Peyer's patch (tissue), 4 donors: ENCODE measurements at regions not wholly inside any gene's neighbourhood (a gene's known extent, or its start where the extent isn't known, plus 50 kb on each side); places are given as distances from the start of the nearest gene placed in this dataset.

Experiments used
- DNase-seq, 3 donors: peaks; one replicate each; pipeline ENCODE4 v3.0.0-alpha.2; 2017 to 2019
- H3K27ac ChIP-seq, 4 donors: fragments of 200-600 bp; sonication (generic); one replicate each; pipeline ENCODE4 v1.5.1; 2016 to 2019
- H3K27me3 ChIP-seq, 2 donors: fragments of 200-600 bp; sonication (generic); one replicate each; pipeline ENCODE4 v1.5.1; 2019
- H3K36me3 ChIP-seq, 3 donors: fragments of 200-600 bp; sonication (generic); one replicate each; pipeline ENCODE4 v1.5.1; 2016 to 2019
- H3K4me1 ChIP-seq, 4 donors: fragments of 200-600 bp; sonication (generic); one replicate each; pipeline ENCODE4 v1.5.1; 2016 to 2019
- H3K4me3 ChIP-seq, 4 donors: fragments of 200-600 bp; sonication (generic); 1 replicate in 3 of 4; 2 replicates in 1 of 4; pipeline ENCODE4 v1.5.1; 2016 to 2019; ENCODE audit warnings: mild to moderate bottlenecking in 1 of 4
- H3K9me3 ChIP-seq, 4 donors: fragments of 200-600 bp; sonication (generic); one replicate each; pipeline ENCODE4 v1.5.1; 2016 to 2019; ENCODE audit warnings: mild to moderate bottlenecking in 1 of 4
- POLR2A ChIP-seq, 2 donors: fragments of 450-650 bp; IDR thresholded peaks; one replicate each; pipeline ENCODE4 v1.5.1; 2017; ENCODE audit warnings: antibody characterized with exemption in 2 of 2, mild to moderate bottlenecking in 2 of 2, moderate library complexity in 2 of 2
- TF ChIP-seq, protein P1 (sequence below), 6 experiments: fragments of 450-650 bp in 4 of 6; fragments of 200-600 bp in 2 of 6; sonication (generic) in 1 of 6; IDR thresholded peaks; one replicate each; pipeline ENCODE4 v1.5.1; 2017 to 2019; ENCODE audit warnings: antibody characterized with exemption in 6 of 6, mild to moderate bottlenecking in 3 of 6, moderate library complexity in 1 of 6

DNA sequence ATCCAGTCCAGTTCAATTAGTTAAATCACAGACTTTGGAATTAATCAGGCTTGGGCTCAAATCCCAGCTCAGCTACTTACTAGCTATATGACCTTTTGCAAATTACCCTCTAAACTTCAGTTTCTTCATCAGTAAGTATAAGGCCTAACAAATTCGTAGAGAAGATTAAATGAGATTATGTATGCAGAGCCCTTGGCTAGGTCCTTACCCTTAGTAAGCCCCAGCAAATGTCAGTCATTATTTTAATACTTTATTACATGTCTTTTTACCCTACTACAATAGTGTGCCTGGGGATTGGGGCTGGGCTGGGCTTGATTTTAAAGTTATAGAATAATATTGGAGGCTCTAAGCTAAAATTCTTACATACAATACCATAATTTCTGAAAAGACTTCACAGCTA, 326.1 kb upstream of the PREP start:
- TF ChIP-seq POLR2A (IDR thresholded peaks at IDR 0.05): no peak
- TF ChIP-seq, protein P1, sequence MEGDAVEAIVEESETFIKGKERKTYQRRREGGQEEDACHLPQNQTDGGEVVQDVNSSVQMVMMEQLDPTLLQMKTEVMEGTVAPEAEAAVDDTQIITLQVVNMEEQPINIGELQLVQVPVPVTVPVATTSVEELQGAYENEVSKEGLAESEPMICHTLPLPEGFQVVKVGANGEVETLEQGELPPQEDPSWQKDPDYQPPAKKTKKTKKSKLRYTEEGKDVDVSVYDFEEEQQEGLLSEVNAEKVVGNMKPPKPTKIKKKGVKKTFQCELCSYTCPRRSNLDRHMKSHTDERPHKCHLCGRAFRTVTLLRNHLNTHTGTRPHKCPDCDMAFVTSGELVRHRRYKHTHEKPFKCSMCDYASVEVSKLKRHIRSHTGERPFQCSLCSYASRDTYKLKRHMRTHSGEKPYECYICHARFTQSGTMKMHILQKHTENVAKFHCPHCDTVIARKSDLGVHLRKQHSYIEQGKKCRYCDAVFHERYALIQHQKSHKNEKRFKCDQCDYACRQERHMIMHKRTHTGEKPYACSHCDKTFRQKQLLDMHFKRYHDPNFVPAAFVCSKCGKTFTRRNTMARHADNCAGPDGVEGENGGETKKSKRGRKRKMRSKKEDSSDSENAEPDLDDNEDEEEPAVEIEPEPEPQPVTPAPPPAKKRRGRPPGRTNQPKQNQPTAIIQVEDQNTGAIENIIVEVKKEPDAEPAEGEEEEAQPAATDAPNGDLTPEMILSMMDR (IDR thresholded peaks at IDR 0.05): no peak
- Histone ChIP-seq H3K27ac (no peak overlapping the region), H3K4me3 (no peak overlapping the region), H3K36me3 (no peaks in the 10 kb centered on the region), H3K9me3 (no peaks in the 10 kb centered on the region), H3K4me1 (no peaks in the 10 kb centered on the region), H3K27me3 (no peaks in the 10 kb centered on the region)
- no peak for DNase-seq

DNA sequence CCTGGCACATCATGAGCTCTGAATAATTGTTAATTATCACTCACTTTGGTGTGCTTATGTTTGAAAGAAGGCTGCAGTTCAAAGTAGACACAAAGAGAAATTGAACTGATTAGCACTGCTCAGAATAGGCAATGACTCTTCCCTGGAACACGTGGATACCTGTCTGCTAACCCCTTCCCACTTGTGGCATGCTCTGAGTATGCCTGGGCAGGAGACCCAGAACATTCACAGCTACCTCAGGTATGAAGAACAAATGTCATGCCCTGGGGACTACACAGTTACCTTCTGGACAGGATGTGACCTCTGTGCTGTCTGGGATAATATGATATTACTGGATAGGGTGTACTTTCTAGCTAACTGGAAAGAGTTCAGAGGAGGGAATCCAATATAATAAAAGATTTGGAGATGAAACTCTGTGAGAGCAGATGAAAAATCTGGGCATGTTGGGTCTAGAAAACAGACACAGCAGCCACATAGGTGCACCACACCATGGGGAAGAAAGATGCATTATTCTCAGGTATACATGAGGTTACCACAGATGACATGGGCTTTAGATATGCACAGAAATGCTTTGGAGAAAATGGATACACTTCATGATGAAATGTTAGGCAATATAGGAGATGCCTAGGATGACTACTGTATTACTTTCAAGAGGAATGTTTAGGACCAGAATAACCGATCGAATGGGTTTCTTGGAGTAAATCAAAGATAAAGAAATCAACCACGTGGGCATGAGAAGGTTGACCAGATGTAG, 324.2 kb upstream of the PREP start:
- Histone ChIP-seq H3K36me3 (no peaks in the 10 kb centered on the region), H3K4me1 (no peaks in the 10 kb centered on the region), H3K9me3 (no peaks in the 10 kb centered on the region), H3K27ac (no peak overlapping the region), H3K27me3 (no peaks in the 10 kb centered on the region), H3K4me3 (no peak overlapping the region)
- TF ChIP-seq, protein P1 (IDR thresholded peaks at IDR 0.05): no peak
- no peak for TF ChIP-seq POLR2A (IDR thresholded peaks at IDR 0.05)
- DNase-seq: no peak

DNA sequence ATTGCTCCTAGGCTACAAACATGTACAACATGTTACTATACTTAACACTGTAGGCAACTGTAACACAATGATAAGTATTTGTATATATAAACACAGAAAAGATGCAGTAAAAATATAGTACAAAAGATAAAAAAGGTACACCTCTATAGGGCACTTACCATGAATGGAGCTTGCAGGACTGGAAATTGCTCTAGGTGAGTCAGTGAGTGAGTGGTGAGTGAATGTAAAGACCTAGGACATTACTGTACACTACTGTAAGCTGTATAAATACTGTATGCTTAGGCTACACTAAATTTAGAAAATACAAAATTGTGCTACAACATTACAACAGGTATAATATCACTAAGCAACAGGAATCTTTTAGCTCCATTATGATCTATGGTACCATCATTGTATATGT, 312.0 kb upstream of the PREP start:
- Histone ChIP-seq H3K4me1 (no peaks in the 10 kb centered on the region), H3K27me3 (no peaks in the 10 kb centered on the region), H3K9me3 (peaks cover 0 to 13% (median 0%) of the 10 kb centered on the region in 4 donors), H3K27ac (no peak overlapping the region), H3K36me3 (no peaks in the 10 kb centered on the region), H3K4me3 (no peak overlapping the region)
- DNase-seq: no peak
- TF ChIP-seq POLR2A (IDR thresholded peaks at IDR 0.05): no peak
- TF ChIP-seq, protein P1 (IDR thresholded peaks at IDR 0.05): no peak

DNA sequence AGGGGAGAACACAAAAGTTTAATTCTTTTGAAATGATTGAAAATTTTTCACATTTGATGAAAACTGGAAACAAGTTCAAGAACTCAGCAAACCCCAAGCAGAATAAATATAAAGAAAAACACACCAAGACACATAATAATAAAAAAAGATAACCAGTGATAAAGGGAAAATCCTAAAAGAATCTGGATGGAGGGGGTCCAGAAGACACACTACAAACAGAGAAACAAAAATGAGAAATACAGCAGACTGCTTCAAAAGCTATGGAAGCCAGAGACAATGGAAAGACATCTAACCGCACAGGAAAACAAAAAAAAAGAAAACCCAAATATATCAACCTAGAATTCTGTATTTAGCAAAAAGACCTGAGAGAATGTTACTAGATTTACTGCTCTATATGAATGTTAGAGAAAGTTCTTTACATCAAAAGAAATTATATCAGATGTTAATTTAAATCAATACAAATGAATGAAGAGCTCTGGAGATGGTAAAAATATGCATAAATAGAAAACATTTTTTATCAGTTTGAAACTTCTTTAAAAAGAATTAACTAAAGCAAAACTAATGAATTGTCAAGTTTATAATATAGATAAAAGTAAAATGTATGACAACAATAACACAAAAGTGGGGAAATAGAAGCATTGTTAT, 310.7 kb upstream of the PREP start:
- Histone ChIP-seq H3K27ac (no peak overlapping the region), H3K9me3 (peaks cover 0 to 13% (median 0%) of the 10 kb centered on the region in 4 donors), H3K4me1 (no peaks in the 10 kb centered on the region), H3K4me3 (no peak overlapping the region), H3K36me3 (no peaks in the 10 kb centered on the region), H3K27me3 (no peaks in the 10 kb centered on the region)
- no peak for TF ChIP-seq POLR2A (IDR thresholded peaks at IDR 0.05)
- TF ChIP-seq, protein P1 (IDR thresholded peaks at IDR 0.05): no peak
- DNase-seq: no peak

DNA sequence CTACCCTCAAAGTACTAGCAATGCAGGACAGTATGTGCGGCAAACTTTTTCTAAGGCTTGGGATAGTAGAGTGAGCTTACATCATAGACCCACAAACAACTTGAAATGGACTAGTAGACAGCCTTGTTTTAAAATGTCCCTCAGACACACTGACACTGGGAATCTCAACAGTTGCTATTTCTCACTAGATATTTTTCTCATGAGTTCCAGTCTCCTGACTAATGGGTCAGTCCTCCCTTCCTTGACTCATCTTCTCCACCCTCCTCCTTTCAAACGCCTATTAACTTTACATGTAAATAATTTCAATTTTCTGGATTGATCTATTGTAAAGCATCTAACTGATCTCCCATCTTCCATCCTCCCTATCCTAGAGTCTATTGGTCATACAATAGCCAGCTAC, 308.3 kb upstream of the PREP start:
- TF ChIP-seq POLR2A (IDR thresholded peaks at IDR 0.05): no peak
- TF ChIP-seq, protein P1 (IDR thresholded peaks at IDR 0.05): no peak
- no peaks in the 10 kb centered on the region for H3K4me1 ChIP-seq
- no peaks in the 10 kb centered on the region for H3K36me3 ChIP-seq
- no peak overlapping the region for H3K4me3 ChIP-seq
- no peaks in the 10 kb centered on the region for H3K27me3 ChIP-seq
- DNase-seq: no peak
- H3K9me3 ChIP-seq: peaks cover 0 to 13% (median 0%) of the 10 kb centered on the region in 4 donors
- H3K27ac ChIP-seq: no peak overlapping the region
